HT1080 (cell line): ENCODE measurements at regions not wholly inside any gene's neighbourhood (a gene's known extent, or its start where the extent isn't known, plus 50 kb on each side); places are given as distances from the start of the nearest gene placed in this dataset.

Source experiments
- DNase-seq: peaks from one replicate; pipeline ENCODE4 v3.0.0-alpha.2; 2015; ENCODE audit warnings: low read depth

- DNase-seq: peak; percentile 89
These were observed 717.2 kb downstream of the NCAM2 start for GRCh38 chr21:21715266-21715969.

- no peak for DNase-seq
These were observed 724.5 kb downstream of the NCAM2 start for GRCh38 chr21:21722731-21723130.

- no peak for DNase-seq
These were observed 732.3 kb downstream of the NCAM2 start for GRCh38 chr21:21730512-21730911.

- DNase-seq: no peak
These were observed 733.4 kb downstream of the NCAM2 start for GRCh38 chr21:21731626-21732025.

- no peak for DNase-seq
These were observed 735.9 kb downstream of the NCAM2 start for GRCh38 chr21:21734088-21734487.

- DNase-seq: no peak
These were observed 739.0 kb downstream of the NCAM2 start for GRCh38 chr21:21737186-21737585.

- no peak for DNase-seq
These were observed 742.0 kb downstream of the NCAM2 start for GRCh38 chr21:21740207-21740606.

GRCh38 chr21:21750124-21750825 lies 752.1 kb downstream of the NCAM2 start:
- DNase-seq: no peak

- no peak for DNase-seq
These were observed 753.1 kb downstream of the NCAM2 start for GRCh38 chr21:21751286-21751685.

- no peak for DNase-seq
These were observed 764.6 kb downstream of the NCAM2 start for GRCh38 chr21:21762855-21763254.

GRCh38 chr21:21764281-21764680 lies 766.1 kb downstream of the NCAM2 start:
- no peak for DNase-seq

- DNase-seq: no peak
These were observed 769.1 kb downstream of the NCAM2 start for GRCh38 chr21:21767276-21767675.

GRCh38 chr21:21788591-21788990 lies 790.4 kb downstream of the NCAM2 start:
- DNase-seq: no peak

- no peak for DNase-seq
These were observed 803.7 kb downstream of the NCAM2 start for GRCh38 chr21:21801921-21802320.

GRCh38 chr21:21806711-21807597 lies 808.7 kb downstream of the NCAM2 start:
- DNase-seq: no peak

- no peak for DNase-seq
These were observed 809.3 kb downstream of the NCAM2 start for GRCh38 chr21:21807598-21807903.

GRCh38 chr21:21813289-21813688 lies 815.1 kb downstream of the NCAM2 start:
- no peak for DNase-seq

GRCh38 chr21:21813934-21814333 lies 815.7 kb downstream of the NCAM2 start:
- no peak for DNase-seq

GRCh38 chr21:21816778-21817177 lies 818.6 kb downstream of the NCAM2 start:
- no peak for DNase-seq

- no peak for DNase-seq
These were observed 820.7 kb downstream of the NCAM2 start for GRCh38 chr21:21818898-21819297.

- DNase-seq: no peak
These were observed 829.9 kb downstream of the NCAM2 start for GRCh38 chr21:21828130-21828529.

GRCh38 chr21:21831036-21831435 lies 832.8 kb downstream of the NCAM2 start:
- DNase-seq: no peak
